HepG2 (cell line): ENCODE measurements at regions not wholly inside any gene's neighbourhood (a gene's known extent, or its start where the extent isn't known, plus 50 kb on each side); places are given as distances from the start of the nearest gene placed in this dataset.

Source experiments
- BCL6 ChIP-seq: IDR thresholded peaks from 2 replicates; pipeline ENCODE4 v1.6.1; 2016; ENCODE audit warnings: missing genetic modification reagents, missing compliant biosample characterization
- BHLHE40 ChIP-seq: IDR thresholded peaks from 2 replicates; pipeline ENCODE4 v1.6.1; 2011; ENCODE audit warnings: low read length, improper control_type of control experiment
- FOXA3 ChIP-seq: IDR thresholded peaks from 2 replicates; pipeline ENCODE4 v1.6.1; 2016; ENCODE audit warnings: missing genetic modification reagents, missing compliant biosample characterization
- FOXO1 ChIP-seq: sonication (generic); formaldehyde crosslinking; IDR thresholded peaks from 2 replicates; pipeline ENCODE4 v1.4.0; 2020; ENCODE audit warnings: missing genetic modification reagents
- HMG20A ChIP-seq: IDR thresholded peaks from 2 replicates; pipeline ENCODE4 v1.6.1; 2016; ENCODE audit warnings: borderline replicate concordance
- HMG20B ChIP-seq: conservative IDR thresholded peaks from 2 replicates; pipeline ENCODE4 v1.6.1; 2016; ENCODE audit warnings: missing genetic modification reagents, missing compliant biosample characterization
- NFYB ChIP-seq: sonication (generic); formaldehyde crosslinking; IDR thresholded peaks from 2 replicates; pipeline ENCODE4 v1.4.0; 2020; ENCODE audit warnings: missing genetic modification reagents
- NR2F2 ChIP-seq: IDR thresholded peaks from 2 replicates; pipeline ENCODE4 v1.6.1; 2012; ENCODE audit warnings: low read depth, inconsistent platforms, borderline replicate concordance
- PBX2 ChIP-seq: IDR thresholded peaks from 2 replicates; pipeline ENCODE4 v1.6.1; 2016; ENCODE audit warnings: control low read depth
- RFX3 ChIP-seq: IDR thresholded peaks from 2 replicates; pipeline ENCODE4 v1.6.1; 2016; ENCODE audit warnings: missing biosample characterization, missing genetic modification reagents
- SIN3B ChIP-seq: fragments of 150-350 bp; IDR thresholded peaks from 2 replicates; pipeline ENCODE4 v1.6.1; 2014; ENCODE audit warnings: low read length
- SNRNP70 ChIP-seq: fragments of 200-400 bp; formaldehyde crosslinking; IDR thresholded peaks from 2 replicates; pipeline ENCODE4 v1.6.1; 2017; ENCODE audit warnings: mild to moderate bottlenecking, low read depth, low read length, moderate library complexity
- SOX13 ChIP-seq, 3 experiments: fragments of 450-650 bp in 1 of 3; sonication (generic) in 1 of 3; formaldehyde crosslinking in 1 of 3; IDR thresholded peaks in 2 of 3; conservative IDR thresholded peaks in 1 of 3; 2 replicates each; pipeline versions ENCODE4 v1.5.0 to v1.6.1; 2016 to 2020; ENCODE audit warnings: antibody characterized with exemption in 1 of 3, mild to moderate bottlenecking in 1 of 3, missing compliant biosample characterization in 1 of 3, missing genetic modification reagents in 1 of 3, moderate library complexity in 1 of 3
- SOX6 ChIP-seq, 2 experiments: fragments of 450-650 bp in 1 of 2; sonication (generic) in 1 of 2; formaldehyde crosslinking in 1 of 2; IDR thresholded peaks; 2 replicates each; pipeline versions ENCODE4 v1.4.0 to v1.6.1; 2017 to 2020; ENCODE audit warnings: antibody characterized with exemption in 1 of 2, mild to moderate bottlenecking in 1 of 2, missing genetic modification reagents in 1 of 2
- SUZ12 ChIP-seq: fragments of 150-350 bp; IDR thresholded peaks from 2 replicates; pipeline ENCODE4 v1.6.1; 2014; ENCODE audit warnings: low read depth, low read length
- ZC3H4 ChIP-seq: sonication (generic); formaldehyde crosslinking; IDR thresholded peaks from 2 replicates; pipeline ENCODE4 v1.4.0; 2020; ENCODE audit warnings: missing genetic modification reagents, borderline replicate concordance
- ZFP91 ChIP-seq: sonication (generic); formaldehyde crosslinking; IDR thresholded peaks from 2 replicates; pipeline ENCODE4 v1.9.0; 2022; ENCODE audit warnings: missing genetic modification reagents, mild to moderate bottlenecking, borderline replicate concordance
- ZHX2 ChIP-seq, 2 experiments: sonication (generic) in 1 of 2; formaldehyde crosslinking in 1 of 2; IDR thresholded peaks; 2 replicates each; pipeline versions ENCODE4 v1.6.1 to v1.9.0; 2014 to 2022; ENCODE audit warnings: antibody characterized with exemption in 1 of 2, borderline replicate concordance in 1 of 2, inconsistent platforms in 1 of 2, low read depth in 1 of 2, missing genetic modification reagents in 1 of 2
- ZNF441 ChIP-seq: sonication (generic); formaldehyde crosslinking; IDR thresholded peaks from 2 replicates; pipeline ENCODE4 v1.7.0; 2021; ENCODE audit warnings: missing genetic modification reagents, borderline replicate concordance
- ZNF740 ChIP-seq: sonication (generic); formaldehyde crosslinking; IDR thresholded peaks from 2 replicates; pipeline ENCODE4 v1.4.0; 2020; ENCODE audit warnings: missing genetic modification reagents
- ZNF781 ChIP-seq: sonication (generic); formaldehyde crosslinking; IDR thresholded peaks from 2 replicates; pipeline ENCODE4 v1.5.1; 2020; ENCODE audit warnings: borderline replicate concordance, mild to moderate bottlenecking, missing genetic modification reagents; ENCODE audit errors: not compliant biosample characterization

GRCh38 chr3:159782724-159783421, 205.8 kb upstream of the IL12A start (continued):
- TF ChIP-seq RFX3 (CRISPR knock-in tag): no peak
- TF ChIP-seq ZNF441: no peak
- TF ChIP-seq ZC3H4 (CRISPR knock-in tag): no peak
- TF ChIP-seq NR2F2: 0 out of 2 replicates have a peak, but pooled peaks have one; percentile 22
- TF ChIP-seq HMG20A (CRISPR knock-in tag): peak; percentile 70; the same call in 1 of the 2 replicates
- TF ChIP-seq SIN3B: no peak
- TF ChIP-seq NFYB: no peak
- TF ChIP-seq SOX6 (IDR thresholded peaks at IDR 0.05): no peak
- TF ChIP-seq SOX6 (CRISPR knock-in tag; IDR thresholded peaks at IDR 0.05): no peak
- no peak for TF ChIP-seq ZHX2 (IDR thresholded peaks at IDR 0.05; ENCODE audit: low read depth)
- TF ChIP-seq ZHX2 (CRISPR knock-in tag; IDR thresholded peaks at IDR 0.05; ENCODE audit: borderline replicate concordance): no peak
- no peak for TF ChIP-seq BHLHE40
- no peak for TF ChIP-seq SNRNP70
- TF ChIP-seq ZNF781 (CRISPR knock-in tag): no peak
- TF ChIP-seq FOXA3 (CRISPR knock-in tag): peak; percentile 81
- TF ChIP-seq BCL6 (CRISPR knock-in tag): peak; percentile 76
- TF ChIP-seq PBX2: peak; percentile 60; the same call in 1 of the 2 replicates
- TF ChIP-seq ZNF740 (CRISPR knock-in tag): no peak
- TF ChIP-seq ZFP91 (CRISPR knock-in tag): no peak
- no peak for TF ChIP-seq SUZ12
- TF ChIP-seq SOX13 (IDR thresholded peaks at IDR 0.05): no peak
- peak in 1 of 2 experiments; percentile 67; a peak in 2 of 4 replicates for TF ChIP-seq SOX13 (CRISPR knock-in tag; conservative IDR thresholded peaks at IDR 0.05 in 1 of 2, IDR thresholded peaks at IDR 0.05 in 1 of 2)
- TF ChIP-seq FOXO1 (CRISPR knock-in tag): 0 out of 2 replicates have a peak, but pooled peaks have one; percentile 31
- TF ChIP-seq HMG20B (CRISPR knock-in tag): 0 out of 2 replicates have a peak, but pooled peaks have one; percentile 43
